ENCODE measurements at regions not wholly inside any gene's neighbourhood (a gene's known extent, or its start where the extent isn't known, plus 50 kb on each side); places are given as distances from the start of the nearest gene placed in this dataset.

DNA sequence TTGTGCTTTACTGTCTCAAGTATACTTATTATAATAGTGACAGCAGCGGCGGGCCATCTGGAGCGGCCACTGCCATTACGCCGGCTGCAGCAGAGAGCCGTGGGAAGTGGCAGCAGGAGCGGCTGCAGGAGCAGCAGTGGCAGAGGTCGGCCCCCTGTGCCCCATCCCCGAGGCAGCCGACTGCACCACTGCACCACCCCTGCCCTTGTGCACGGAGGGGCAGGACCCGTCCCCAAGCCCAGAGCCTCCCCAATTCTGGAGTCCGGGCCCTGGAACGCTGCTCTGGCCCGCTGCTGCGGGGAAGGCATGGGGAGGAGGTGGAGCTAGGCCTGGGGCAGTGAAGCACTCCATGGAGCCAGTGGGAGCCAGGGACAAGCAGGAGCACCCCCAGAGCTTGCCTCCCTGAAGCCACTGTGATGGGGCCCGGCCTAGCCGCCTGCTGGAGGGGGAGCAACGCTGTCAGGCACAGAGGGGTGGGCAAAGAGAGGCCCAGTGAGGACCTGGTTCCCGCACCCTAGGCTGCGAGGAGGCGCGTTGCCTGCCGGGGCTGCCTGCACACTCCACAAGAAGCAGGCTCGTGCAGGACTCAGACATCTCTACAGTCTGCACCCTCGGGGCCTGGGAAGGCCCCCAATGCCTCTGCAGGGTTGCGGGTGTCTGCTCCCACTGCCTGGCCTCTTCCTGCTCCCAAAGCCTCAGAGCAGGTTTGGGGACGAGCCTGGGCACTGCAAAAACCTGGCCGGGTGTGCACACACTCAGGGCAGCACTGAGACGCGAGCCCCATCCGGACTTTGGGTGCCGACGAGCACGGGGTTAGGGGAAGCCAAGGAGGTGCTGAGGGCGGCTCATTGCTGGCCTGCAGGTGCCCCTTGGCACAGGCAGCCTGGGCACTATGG, 74.2 kb upstream of the RASSF8 start:
- Histone ChIP-seq H3K14ac (ENCODE audit: insufficient read depth, low read length) (no peak overlapping the region), H3K4me1 (ENCODE audit: insufficient read depth, low read length) (peaks cover 2% of the 10 kb centered on the region; the same call in 1 of the 2 replicates), H3K9ac (ENCODE audit: extremely low read depth, insufficient read length, low read length) (no peak overlapping the region), H4K5ac (ENCODE audit: insufficient read length, low read depth, low read length) (no peak overlapping the region), H3K27ac (ENCODE audit: insufficient read length, low read depth, low read length) (no peak overlapping the region), H2BK20ac (ENCODE audit: low read depth, low read length, poor library complexity, severe bottlenecking) (no peak overlapping the region), H3K56ac (ENCODE audit: insufficient read length, low read depth, low read length) (no peak overlapping the region), H3K23me2 (ENCODE audit: insufficient read length, low read depth, low read length, poor library complexity, severe bottlenecking) (no peaks in the 10 kb centered on the region), H4K91ac (ENCODE audit: insufficient read length, low read depth, low read length) (no peak overlapping the region), H3K4ac (ENCODE audit: low read depth, low read length) (no peak overlapping the region), H3K23ac (ENCODE audit: insufficient read length, low read depth, low read length) (no peak overlapping the region), H3K79me2 (ENCODE audit: insufficient read depth, low read length) (no peaks in the 10 kb centered on the region), H4K20me1 (ENCODE audit: control insufficient read depth, insufficient read depth, insufficient read length) (no peaks in the 10 kb centered on the region), H3K9me3 (ENCODE audit: control insufficient read depth, low read depth, low read length) (no peaks in the 10 kb centered on the region), H2BK12ac (ENCODE audit: insufficient read length, low read depth, low read length) (no peak overlapping the region), H2BK15ac (ENCODE audit: low read depth, low read length) (no peak overlapping the region), H2BK120ac (ENCODE audit: low read depth, low read length, poor library complexity, severe bottlenecking) (no peak overlapping the region), H3K27me3 (ENCODE audit: insufficient read depth, low read length) (no peaks in the 10 kb centered on the region), H3K18ac (ENCODE audit: insufficient read length, low read depth, low read length) (no peak overlapping the region), H4K8ac (replicated peaks; ENCODE audit: insufficient read length, low read depth, low read length) (no peak overlapping the region), H3T11ph (ENCODE audit: low read length) (no peak overlapping the region), H2AFZ (ENCODE audit: low read length) (no peak overlapping the region), H2BK5ac (ENCODE audit: insufficient read length, low read length) (no peak overlapping the region), H3K4me2 (ENCODE audit: insufficient read depth, insufficient read length, low read length) (no peak overlapping the region), H3K79me1 (ENCODE audit: insufficient read depth, low read depth, low read length, poor library complexity, severe bottlenecking) (no peaks in the 10 kb centered on the region), H2AK5ac (ENCODE audit: insufficient read length, low read length) (no peak overlapping the region)
- DNase-seq = peak; percentile 61
- Mint-ChIP-seq H3K4me3 (no peak overlapping the region), H3K27me3 (ENCODE audit: low read depth) (0 out of 2 replicates have a peak, but pooled peaks cover 2% of the 10 kb centered on the region), H3K36me3 (ENCODE audit: insufficient read depth in 1 of 3, low read depth in 3 of 3) (peaks cover 4 to 15% (median 6%) of the 10 kb centered on the region in 3 experiments; a peak in 6 of 7 replicates), H3K4me1 (peaks cover 52 to 60% of the 10 kb centered on the region in 2 experiments), H3K9me3 (peaks cover 9 to 11% of the 10 kb centered on the region in 2 experiments), H3K27ac (peak overlapping the region in 1 of 3 experiments; percentile 77; a peak in 1 of 7 replicates)
- TF ChIP-seq, protein P1, sequence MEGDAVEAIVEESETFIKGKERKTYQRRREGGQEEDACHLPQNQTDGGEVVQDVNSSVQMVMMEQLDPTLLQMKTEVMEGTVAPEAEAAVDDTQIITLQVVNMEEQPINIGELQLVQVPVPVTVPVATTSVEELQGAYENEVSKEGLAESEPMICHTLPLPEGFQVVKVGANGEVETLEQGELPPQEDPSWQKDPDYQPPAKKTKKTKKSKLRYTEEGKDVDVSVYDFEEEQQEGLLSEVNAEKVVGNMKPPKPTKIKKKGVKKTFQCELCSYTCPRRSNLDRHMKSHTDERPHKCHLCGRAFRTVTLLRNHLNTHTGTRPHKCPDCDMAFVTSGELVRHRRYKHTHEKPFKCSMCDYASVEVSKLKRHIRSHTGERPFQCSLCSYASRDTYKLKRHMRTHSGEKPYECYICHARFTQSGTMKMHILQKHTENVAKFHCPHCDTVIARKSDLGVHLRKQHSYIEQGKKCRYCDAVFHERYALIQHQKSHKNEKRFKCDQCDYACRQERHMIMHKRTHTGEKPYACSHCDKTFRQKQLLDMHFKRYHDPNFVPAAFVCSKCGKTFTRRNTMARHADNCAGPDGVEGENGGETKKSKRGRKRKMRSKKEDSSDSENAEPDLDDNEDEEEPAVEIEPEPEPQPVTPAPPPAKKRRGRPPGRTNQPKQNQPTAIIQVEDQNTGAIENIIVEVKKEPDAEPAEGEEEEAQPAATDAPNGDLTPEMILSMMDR (conservative IDR thresholded peaks at IDR 0.05) = no peak
- no CpG with 5 or more reads among the region's 36 CpGs for WGBS (ENCODE audit: extremely low coverage, insufficient read length, low lambda C conversion rate)
